ENCODE measurements at regions not wholly inside any gene's neighbourhood (a gene's known extent, or its start where the extent isn't known, plus 50 kb on each side); places are given as distances from the start of the nearest gene placed in this dataset.
A peak's percentile ranks its signal among the peaks of the same experiment; 100 is the strongest.

- H3K4me1 Mint-ChIP-seq (ENCODE audit: low read depth), result peaks cover 20% of the 10 kb centered on the region
- no peak for DNase-seq (ENCODE audit: low spot score)
- TF ChIP-seq CTCF (IDR thresholded peaks at IDR 0.05), result no peak
- no peaks in the 10 kb centered on the region for H3K9me3 Mint-ChIP-seq (ENCODE audit: low read depth)
- peak overlapping the region; percentile 13 for H3K27ac Mint-ChIP-seq (ENCODE audit: unreplicated experiment)
- no peaks in the 10 kb centered on the region for H3K27me3 Mint-ChIP-seq (ENCODE audit: low read depth)
- no peaks in the 10 kb centered on the region for H3K36me3 Mint-ChIP-seq (ENCODE audit: low read depth)
- H3K4me3 Mint-ChIP-seq (ENCODE audit: unreplicated experiment), result no peak overlapping the region
Observed at GRCh38 chr1:218711884-218712674, 366.9 kb downstream of the TGFB2 start.

GRCh38 chr1:218712677-218713076 lies 367.5 kb downstream of the TGFB2 start:
- Mint-ChIP-seq H3K9me3 (ENCODE audit: low read depth) (no peaks in the 10 kb centered on the region), H3K4me3 (ENCODE audit: unreplicated experiment) (no peak overlapping the region), H3K27ac (ENCODE audit: unreplicated experiment) (no peak overlapping the region), H3K36me3 (ENCODE audit: low read depth) (no peaks in the 10 kb centered on the region), H3K27me3 (ENCODE audit: low read depth) (no peaks in the 10 kb centered on the region), H3K4me1 (ENCODE audit: low read depth) (peaks cover 26% of the 10 kb centered on the region)
- no peak for DNase-seq (ENCODE audit: low spot score)
- no peak for TF ChIP-seq CTCF (IDR thresholded peaks at IDR 0.05)

GRCh38 chr1:218715961-218716669 lies 371.0 kb downstream of the TGFB2 start:
- no peak overlapping the region for H3K4me3 Mint-ChIP-seq (ENCODE audit: unreplicated experiment)
- no peaks in the 10 kb centered on the region for H3K9me3 Mint-ChIP-seq (ENCODE audit: low read depth)
- H3K27ac Mint-ChIP-seq (ENCODE audit: unreplicated experiment), result no peak overlapping the region
- DNase-seq (ENCODE audit: low spot score), result no peak
- H3K36me3 Mint-ChIP-seq (ENCODE audit: low read depth), result no peaks in the 10 kb centered on the region
- peaks cover 34% of the 10 kb centered on the region for H3K4me1 Mint-ChIP-seq (ENCODE audit: low read depth)
- no peak for TF ChIP-seq CTCF (IDR thresholded peaks at IDR 0.05)
- H3K27me3 Mint-ChIP-seq (ENCODE audit: low read depth), result no peaks in the 10 kb centered on the region

GRCh38 chr1:218717575-218717974 lies 372.4 kb downstream of the TGFB2 start:
- no peak overlapping the region for H3K4me3 Mint-ChIP-seq (ENCODE audit: unreplicated experiment)
- no peaks in the 10 kb centered on the region for H3K27me3 Mint-ChIP-seq (ENCODE audit: low read depth)
- TF ChIP-seq CTCF (IDR thresholded peaks at IDR 0.05), result no peak
- H3K27ac Mint-ChIP-seq (ENCODE audit: unreplicated experiment), result peak overlapping the region; percentile 39
- H3K4me1 Mint-ChIP-seq (ENCODE audit: low read depth), result peaks cover 26% of the 10 kb centered on the region
- DNase-seq (ENCODE audit: low spot score), result no peak
- no peaks in the 10 kb centered on the region for H3K9me3 Mint-ChIP-seq (ENCODE audit: low read depth)
- H3K36me3 Mint-ChIP-seq (ENCODE audit: low read depth), result no peaks in the 10 kb centered on the region

GRCh38 chr1:218718206-218718605 lies 373.1 kb downstream of the TGFB2 start:
- TF ChIP-seq CTCF (IDR thresholded peaks at IDR 0.05), result no peak
- Mint-ChIP-seq H3K36me3 (ENCODE audit: low read depth) (no peaks in the 10 kb centered on the region), H3K4me1 (ENCODE audit: low read depth) (peaks cover 26% of the 10 kb centered on the region), H3K4me3 (ENCODE audit: unreplicated experiment) (no peak overlapping the region), H3K27me3 (ENCODE audit: low read depth) (no peaks in the 10 kb centered on the region), H3K9me3 (ENCODE audit: low read depth) (no peaks in the 10 kb centered on the region), H3K27ac (ENCODE audit: unreplicated experiment) (peak overlapping the region; percentile 39)
- no peak for DNase-seq (ENCODE audit: low spot score)

All from chondrocyte (in vitro differentiated cells).